WTC11 (cell line): ENCODE measurements at regions not wholly inside any gene's neighbourhood (a gene's known extent, or its start where the extent isn't known, plus 50 kb on each side); places are given as distances from the start of the nearest gene placed in this dataset.

Source experiments
- ATAC-seq: fragments of 200-7000 bp; cut with Tn5 transposase; 2 replicates; pipeline ENCODE4 v1.10.0; 2021; ENCODE audit warnings: mild to moderate bottlenecking, moderate library complexity
- CTCF ChIA-PET: fragments of 300-600 bp; sonication (Branson Sonifier 250); formaldehyde crosslinking; loops from one replicate; lab custom pipeline; 2021; ENCODE audit warnings: antibody characterized with exemption; lab: Charles Lee
- POLR2A ChIA-PET: fragments of 350-600 bp; sonication (Branson Sonifier 250); formaldehyde crosslinking; loops from one replicate; lab custom pipeline; 2021; ENCODE audit warnings: antibody characterized with exemption; lab: Charles Lee
- DNase-seq: peaks from one replicate; pipeline ENCODE4 v3.0.0; 2021; ENCODE audit warnings: low spot score
- H3K27ac Mint-ChIP-seq: 2 replicates; pipeline ENCODE4 v1.8.0; 2021; ENCODE audit warnings: mixed read lengths
- H3K27me3 Mint-ChIP-seq: 2 replicates; pipeline ENCODE4 v1.8.0; 2021; ENCODE audit warnings: low read depth, mild to moderate bottlenecking, moderate library complexity, mixed read lengths
- H3K36me3 Mint-ChIP-seq: 2 replicates; pipeline ENCODE4 v1.8.0; 2021; ENCODE audit warnings: mixed read lengths
- H3K4me1 Mint-ChIP-seq: 2 replicates; pipeline ENCODE4 v1.8.0; 2022; ENCODE audit warnings: mixed read lengths
- H3K4me3 Mint-ChIP-seq: 2 replicates; pipeline ENCODE4 v1.8.0; 2021; ENCODE audit warnings: mild to moderate bottlenecking, moderate library complexity, mixed read lengths
- H3K9me3 Mint-ChIP-seq: 2 replicates; pipeline ENCODE4 v1.8.0; 2021; ENCODE audit warnings: mixed read lengths
- ATF1 ChIP-seq: sonication (generic); formaldehyde crosslinking; IDR thresholded peaks from 2 replicates; pipeline ENCODE4 v1.8.1; 2023; ENCODE audit warnings: mild to moderate bottlenecking, moderate library complexity, missing genetic modification reagents
- EMX1 ChIP-seq: fragments of 250-450 bp; sonication (Bioruptor Pico); IDR thresholded peaks from 2 replicates; pipeline ENCODE4 v1.8.0; 2021; ENCODE audit warnings: mild to moderate bottlenecking
- FOXK1 ChIP-seq: sonication (generic); formaldehyde crosslinking; IDR thresholded peaks from 2 replicates; pipeline ENCODE4 v1.8.0; 2022; ENCODE audit warnings: mild to moderate bottlenecking, moderate library complexity, missing genetic modification reagents
- GRHL2 ChIP-seq: fragments of 250-450 bp; sonication (Bioruptor Pico); IDR thresholded peaks from 2 replicates; pipeline ENCODE4 v1.8.0; 2022; ENCODE audit warnings: mild to moderate bottlenecking, moderate library complexity; ENCODE audit not compliant: insufficient replicate concordance, severe bottlenecking
- GTF2I ChIP-seq: fragments of 250-450 bp; sonication (Bioruptor Pico); conservative IDR thresholded peaks from 2 replicates; pipeline ENCODE4 v1.4.0; 2021; ENCODE audit warnings: mild to moderate bottlenecking
- JUN ChIP-seq: sonication (generic); formaldehyde crosslinking; IDR thresholded peaks from 2 replicates; pipeline ENCODE4 v1.8.0; 2023; ENCODE audit warnings: mild to moderate bottlenecking, missing genetic modification reagents
- MYBL2 ChIP-seq: sonication (generic); formaldehyde crosslinking; IDR thresholded peaks from 2 replicates; pipeline ENCODE4 v1.8.1; 2023; ENCODE audit warnings: mild to moderate bottlenecking, moderate library complexity, missing genetic modification reagents
- OVOL2 ChIP-seq: fragments of 250-450 bp; sonication (Bioruptor Pico); IDR thresholded peaks from 2 replicates; pipeline ENCODE4 v1.9.0; 2021; ENCODE audit warnings: mild to moderate bottlenecking, borderline replicate concordance
- RELA ChIP-seq: sonication (generic); formaldehyde crosslinking; IDR thresholded peaks from 2 replicates; pipeline ENCODE4 v1.8.1; 2022; ENCODE audit warnings: missing genetic modification reagents, mild to moderate bottlenecking, borderline replicate concordance
- RORB ChIP-seq: fragments of 250-450 bp; sonication (Bioruptor Pico); IDR thresholded peaks from 2 replicates; pipeline ENCODE4 v1.9.0; 2021; ENCODE audit warnings: mild to moderate bottlenecking
- SMAD4 ChIP-seq: sonication (generic); formaldehyde crosslinking; IDR thresholded peaks from 2 replicates; pipeline ENCODE4 v1.8.0; 2022; ENCODE audit warnings: mild to moderate bottlenecking, missing genetic modification reagents
- SP1 ChIP-seq: sonication (generic); formaldehyde crosslinking; conservative IDR thresholded peaks from 2 replicates; pipeline ENCODE4 v1.8.1; 2022; ENCODE audit warnings: missing genetic modification reagents
- TCF7 ChIP-seq: sonication (generic); formaldehyde crosslinking; IDR thresholded peaks from 2 replicates; pipeline ENCODE4 v1.8.0; 2022; ENCODE audit warnings: mild to moderate bottlenecking, low read depth, missing genetic modification reagents, moderate library complexity
- TEAD4 ChIP-seq: sonication (generic); formaldehyde crosslinking; IDR thresholded peaks from 2 replicates; pipeline ENCODE4 v1.8.0; 2022; ENCODE audit warnings: mild to moderate bottlenecking, missing genetic modification reagents
- ZBTB21 ChIP-seq: sonication (generic); formaldehyde crosslinking; IDR thresholded peaks from 2 replicates; pipeline ENCODE4 v1.8.1; 2023; ENCODE audit warnings: mild to moderate bottlenecking, missing genetic modification reagents, borderline replicate concordance
- ZNF121 ChIP-seq: sonication (generic); formaldehyde crosslinking; IDR thresholded peaks from 2 replicates; pipeline ENCODE4 v1.8.0; 2023; ENCODE audit warnings: missing genetic modification reagents
- ZNF138 ChIP-seq: sonication (generic); formaldehyde crosslinking; conservative IDR thresholded peaks from 2 replicates; pipeline ENCODE4 v1.8.1; 2022; ENCODE audit warnings: mild to moderate bottlenecking, moderate library complexity, missing genetic modification reagents
- TF ChIP-seq, protein P1 (sequence below): sonication (generic); formaldehyde crosslinking; IDR thresholded peaks from 2 replicates; pipeline ENCODE4 v1.8.1; 2022; ENCODE audit warnings: low read depth, mild to moderate bottlenecking, moderate library complexity, missing genetic modification reagents, borderline replicate concordance
- TF ChIP-seq, protein P2 (sequence below): fragments of 250-450 bp; sonication (Bioruptor Pico); IDR thresholded peaks from 2 replicates; pipeline ENCODE4 v1.9.0; 2021; ENCODE audit warnings: mild to moderate bottlenecking
- TF ChIP-seq, protein P3 (sequence below): sonication (generic); formaldehyde crosslinking; conservative IDR thresholded peaks from 2 replicates; pipeline ENCODE4 v1.8.1; 2022; ENCODE audit warnings: mild to moderate bottlenecking, missing genetic modification reagents
- TF ChIP-seq, protein P4 (sequence below): sonication (generic); formaldehyde crosslinking; IDR thresholded peaks from 2 replicates; pipeline ENCODE4 v1.8.0; 2022; ENCODE audit warnings: missing genetic modification reagents
- TF ChIP-seq, protein P5 (sequence below): sonication (generic); formaldehyde crosslinking; IDR thresholded peaks from 2 replicates; pipeline ENCODE4 v1.8.0; 2022; ENCODE audit warnings: mild to moderate bottlenecking, missing genetic modification reagents
- TF ChIP-seq, protein P6 (sequence below): fragments of 250-450 bp; sonication (Bioruptor Pico); IDR thresholded peaks from 2 replicates; pipeline ENCODE4 v1.9.0; 2021; ENCODE audit warnings: mild to moderate bottlenecking

DNA sequence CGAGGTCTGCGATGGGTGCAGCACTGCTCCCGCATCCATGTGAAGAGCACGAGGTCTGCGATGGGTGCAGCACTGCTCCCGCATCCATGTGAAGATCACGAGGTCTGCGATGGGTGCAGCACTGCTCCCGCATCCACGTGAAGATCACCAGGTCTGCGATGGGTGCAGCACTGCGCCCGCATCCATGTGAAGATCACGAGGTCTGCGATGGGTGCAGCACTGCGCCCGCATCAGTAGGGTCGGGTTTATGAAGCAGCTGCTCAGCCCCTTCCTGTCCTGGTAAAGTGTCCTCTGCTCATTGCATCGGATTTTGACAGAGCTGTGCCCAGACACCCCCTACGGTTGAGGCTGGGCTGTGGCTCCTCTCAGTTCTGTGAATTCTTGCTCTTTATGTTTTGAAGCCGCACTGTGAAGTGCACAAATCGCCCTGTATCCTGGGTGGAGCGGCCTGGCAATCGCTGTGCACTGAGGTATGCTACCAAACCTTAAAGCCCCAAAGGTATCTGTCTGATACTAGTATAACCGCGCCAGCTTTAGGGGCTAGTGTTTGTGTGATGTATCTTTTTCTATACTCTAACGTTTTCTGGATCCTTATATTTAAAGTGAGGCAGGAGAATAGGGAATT lies 98.7 kb downstream of the CPZ start:
- ATAC-seq: no peak
- DNase-seq: peak; percentile 8
- H3K4me3 Mint-ChIP-seq: no peak overlapping the region
- TF ChIP-seq GTF2I (CRISPR knock-in tag) (no peak), SMAD4 (CRISPR knock-in tag) (no peak), TCF7 (no peak), ZNF121 (no peak), RORB (CRISPR knock-in tag) (no peak), GRHL2 (CRISPR knock-in tag) (no peak), OVOL2 (CRISPR knock-in tag) (no peak), JUN (CRISPR knock-in tag) (no peak), TEAD4 (CRISPR knock-in tag) (no peak), SP1 (no peak), FOXK1 (CRISPR knock-in tag) (no peak), ATF1 (CRISPR knock-in tag) (no peak)
- TF ChIP-seq, protein P1, sequence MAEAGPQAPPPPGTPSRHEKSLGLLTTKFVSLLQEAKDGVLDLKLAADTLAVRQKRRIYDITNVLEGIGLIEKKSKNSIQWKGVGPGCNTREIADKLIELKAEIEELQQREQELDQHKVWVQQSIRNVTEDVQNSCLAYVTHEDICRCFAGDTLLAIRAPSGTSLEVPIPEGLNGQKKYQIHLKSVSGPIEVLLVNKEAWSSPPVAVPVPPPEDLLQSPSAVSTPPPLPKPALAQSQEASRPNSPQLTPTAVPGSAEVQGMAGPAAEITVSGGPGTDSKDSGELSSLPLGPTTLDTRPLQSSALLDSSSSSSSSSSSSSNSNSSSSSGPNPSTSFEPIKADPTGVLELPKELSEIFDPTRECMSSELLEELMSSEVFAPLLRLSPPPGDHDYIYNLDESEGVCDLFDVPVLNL (CRISPR knock-in tag): no peak
- TF ChIP-seq, protein P2, sequence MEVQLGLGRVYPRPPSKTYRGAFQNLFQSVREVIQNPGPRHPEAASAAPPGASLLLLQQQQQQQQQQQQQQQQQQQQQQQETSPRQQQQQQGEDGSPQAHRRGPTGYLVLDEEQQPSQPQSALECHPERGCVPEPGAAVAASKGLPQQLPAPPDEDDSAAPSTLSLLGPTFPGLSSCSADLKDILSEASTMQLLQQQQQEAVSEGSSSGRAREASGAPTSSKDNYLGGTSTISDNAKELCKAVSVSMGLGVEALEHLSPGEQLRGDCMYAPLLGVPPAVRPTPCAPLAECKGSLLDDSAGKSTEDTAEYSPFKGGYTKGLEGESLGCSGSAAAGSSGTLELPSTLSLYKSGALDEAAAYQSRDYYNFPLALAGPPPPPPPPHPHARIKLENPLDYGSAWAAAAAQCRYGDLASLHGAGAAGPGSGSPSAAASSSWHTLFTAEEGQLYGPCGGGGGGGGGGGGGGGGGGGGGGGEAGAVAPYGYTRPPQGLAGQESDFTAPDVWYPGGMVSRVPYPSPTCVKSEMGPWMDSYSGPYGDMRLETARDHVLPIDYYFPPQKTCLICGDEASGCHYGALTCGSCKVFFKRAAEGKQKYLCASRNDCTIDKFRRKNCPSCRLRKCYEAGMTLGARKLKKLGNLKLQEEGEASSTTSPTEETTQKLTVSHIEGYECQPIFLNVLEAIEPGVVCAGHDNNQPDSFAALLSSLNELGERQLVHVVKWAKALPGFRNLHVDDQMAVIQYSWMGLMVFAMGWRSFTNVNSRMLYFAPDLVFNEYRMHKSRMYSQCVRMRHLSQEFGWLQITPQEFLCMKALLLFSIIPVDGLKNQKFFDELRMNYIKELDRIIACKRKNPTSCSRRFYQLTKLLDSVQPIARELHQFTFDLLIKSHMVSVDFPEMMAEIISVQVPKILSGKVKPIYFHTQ (CRISPR knock-in tag): no peak
- TF ChIP-seq, protein P3, sequence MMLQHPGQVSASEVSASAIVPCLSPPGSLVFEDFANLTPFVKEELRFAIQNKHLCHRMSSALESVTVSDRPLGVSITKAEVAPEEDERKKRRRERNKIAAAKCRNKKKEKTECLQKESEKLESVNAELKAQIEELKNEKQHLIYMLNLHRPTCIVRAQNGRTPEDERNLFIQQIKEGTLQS (CRISPR knock-in tag): no peak
- TF ChIP-seq, protein P4, sequence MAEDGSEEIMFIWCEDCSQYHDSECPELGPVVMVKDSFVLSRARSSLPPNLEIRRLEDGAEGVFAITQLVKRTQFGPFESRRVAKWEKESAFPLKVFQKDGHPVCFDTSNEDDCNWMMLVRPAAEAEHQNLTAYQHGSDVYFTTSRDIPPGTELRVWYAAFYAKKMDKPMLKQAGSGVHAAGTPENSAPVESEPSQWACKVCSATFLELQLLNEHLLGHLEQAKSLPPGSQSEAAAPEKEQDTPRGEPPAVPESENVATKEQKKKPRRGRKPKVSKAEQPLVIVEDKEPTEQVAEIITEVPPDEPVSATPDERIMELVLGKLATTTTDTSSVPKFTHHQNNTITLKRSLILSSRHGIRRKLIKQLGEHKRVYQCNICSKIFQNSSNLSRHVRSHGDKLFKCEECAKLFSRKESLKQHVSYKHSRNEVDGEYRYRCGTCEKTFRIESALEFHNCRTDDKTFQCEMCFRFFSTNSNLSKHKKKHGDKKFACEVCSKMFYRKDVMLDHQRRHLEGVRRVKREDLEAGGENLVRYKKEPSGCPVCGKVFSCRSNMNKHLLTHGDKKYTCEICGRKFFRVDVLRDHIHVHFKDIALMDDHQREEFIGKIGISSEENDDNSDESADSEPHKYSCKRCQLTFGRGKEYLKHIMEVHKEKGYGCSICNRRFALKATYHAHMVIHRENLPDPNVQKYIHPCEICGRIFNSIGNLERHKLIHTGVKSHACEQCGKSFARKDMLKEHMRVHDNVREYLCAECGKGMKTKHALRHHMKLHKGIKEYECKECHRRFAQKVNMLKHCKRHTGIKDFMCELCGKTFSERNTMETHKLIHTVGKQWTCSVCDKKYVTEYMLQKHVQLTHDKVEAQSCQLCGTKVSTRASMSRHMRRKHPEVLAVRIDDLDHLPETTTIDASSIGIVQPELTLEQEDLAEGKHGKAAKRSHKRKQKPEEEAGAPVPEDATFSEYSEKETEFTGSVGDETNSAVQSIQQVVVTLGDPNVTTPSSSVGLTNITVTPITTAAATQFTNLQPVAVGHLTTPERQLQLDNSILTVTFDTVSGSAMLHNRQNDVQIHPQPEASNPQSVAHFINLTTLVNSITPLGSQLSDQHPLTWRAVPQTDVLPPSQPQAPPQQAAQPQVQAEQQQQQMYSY (CRISPR knock-in tag): no peak
- ChIA-PET POLR2A (no interaction called here), CTCF (no interaction called here)
- H3K27ac Mint-ChIP-seq: no peak overlapping the region
- H3K4me1 Mint-ChIP-seq: 0 out of 2 replicates have a peak, but pooled peaks cover 5% of the 10 kb centered on the region
- H3K27me3 Mint-ChIP-seq: peaks cover 41% of the 10 kb centered on the region
- no peaks in the 10 kb centered on the region for H3K36me3 Mint-ChIP-seq
- H3K9me3 Mint-ChIP-seq: no peaks in the 10 kb centered on the region

DNA sequence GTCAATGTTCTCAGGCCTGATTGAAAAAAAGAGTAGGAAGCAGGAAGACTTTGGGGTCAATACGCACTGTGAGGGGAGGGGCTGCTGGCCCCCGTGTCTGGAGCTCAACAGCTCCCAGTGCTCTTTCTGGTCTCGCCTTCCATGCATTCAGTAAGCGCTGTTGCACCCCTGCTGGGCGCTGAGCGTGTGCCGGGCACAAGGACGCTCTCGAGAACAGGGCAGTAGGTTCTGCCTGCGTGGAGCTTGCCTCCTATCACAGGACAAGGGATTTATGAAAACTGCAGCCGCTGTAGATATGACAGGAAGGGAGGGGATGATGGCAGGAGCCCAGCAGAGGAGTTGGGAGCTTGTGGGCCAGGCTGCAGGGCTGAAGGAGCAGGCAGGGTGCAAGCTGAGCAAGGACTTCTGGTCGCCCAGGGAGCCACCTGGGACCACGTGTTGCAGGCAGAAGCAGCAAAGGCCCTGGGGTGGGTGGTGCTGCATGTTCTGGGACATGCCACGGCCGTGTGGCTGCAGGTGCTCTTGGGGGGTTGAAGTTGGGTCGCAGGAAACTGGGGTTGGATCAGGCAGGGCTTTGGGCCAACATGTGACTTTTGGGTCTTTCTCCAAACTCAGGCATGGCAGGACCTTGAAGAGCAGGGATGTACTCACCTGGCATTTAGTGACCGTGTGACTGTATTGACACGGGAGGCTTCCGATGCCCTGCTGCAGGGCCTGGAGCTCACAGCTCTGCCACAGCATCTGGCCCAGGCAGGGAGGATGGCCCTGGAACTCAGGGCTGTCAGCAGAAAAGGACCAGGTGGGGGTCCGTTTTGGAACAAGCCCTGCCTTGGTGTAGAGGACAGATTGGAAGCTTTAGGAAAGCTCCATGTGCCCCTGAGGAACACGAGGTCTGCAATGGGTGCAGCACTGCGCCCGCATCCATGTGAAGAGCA lies 97.9 kb downstream of the CPZ start:
- Mint-ChIP-seq H3K27ac (no peak overlapping the region), H3K9me3 (no peaks in the 10 kb centered on the region)
- TF ChIP-seq ZNF138 (no peak), ZBTB21 (CRISPR knock-in tag) (no peak), RORB (CRISPR knock-in tag) (no peak), MYBL2 (CRISPR knock-in tag) (no peak), EMX1 (CRISPR knock-in tag) (no peak), RELA (CRISPR knock-in tag) (no peak)
- TF ChIP-seq, protein P5, sequence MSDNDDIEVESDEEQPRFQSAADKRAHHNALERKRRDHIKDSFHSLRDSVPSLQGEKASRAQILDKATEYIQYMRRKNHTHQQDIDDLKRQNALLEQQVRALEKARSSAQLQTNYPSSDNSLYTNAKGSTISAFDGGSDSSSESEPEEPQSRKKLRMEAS (CRISPR knock-in tag): no peak
- TF ChIP-seq, protein P6, sequence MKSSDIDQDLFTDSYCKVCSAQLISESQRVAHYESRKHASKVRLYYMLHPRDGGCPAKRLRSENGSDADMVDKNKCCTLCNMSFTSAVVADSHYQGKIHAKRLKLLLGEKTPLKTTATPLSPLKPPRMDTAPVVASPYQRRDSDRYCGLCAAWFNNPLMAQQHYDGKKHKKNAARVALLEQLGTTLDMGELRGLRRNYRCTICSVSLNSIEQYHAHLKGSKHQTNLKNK (CRISPR knock-in tag): no peak
- TF ChIP-seq, all 79 proteins: peak for 0
- H3K4me1 Mint-ChIP-seq: 0 out of 2 replicates have a peak, but pooled peaks cover 5% of the 10 kb centered on the region
- DNase-seq (peak; percentile 10), ATAC-seq (no peak)
- ChIA-PET CTCF (interaction anchor here (0.5 to 0.9 kb wide), 2 partner anchors 13 to 165 kb away, joined by 5 read pairs; no protein-coding TSS in a partner anchor), POLR2A (no interaction called here)
- peaks cover 47% of the 10 kb centered on the region for H3K27me3 Mint-ChIP-seq
- no peaks in the 10 kb centered on the region for H3K36me3 Mint-ChIP-seq
- no peak overlapping the region for H3K4me3 Mint-ChIP-seq
